Progenitor cell of endocrine pancreas (in vitro differentiated cells): ENCODE measurements at regions not wholly inside any gene's neighbourhood (a gene's known extent, or its start where the extent isn't known, plus 50 kb on each side); places are given as distances from the start of the nearest gene placed in this dataset.
A peak's percentile ranks its signal among the peaks of the same experiment; 100 is the strongest.

Source experiments
- DNase-seq: peaks from one replicate; pipeline ENCODE4 v3.0.0; 2021; ENCODE audit warnings: low spot score; ENCODE audit not compliant: unreplicated experiment
- H3K27ac Mint-ChIP-seq: 2 replicates; pipeline ENCODE4 v1.8.0; 2021; ENCODE audit warnings: mild to moderate bottlenecking, moderate library complexity, mixed read lengths
- H3K27me3 Mint-ChIP-seq: 2 replicates; pipeline ENCODE4 v1.8.0; 2021; ENCODE audit warnings: mixed read lengths
- H3K36me3 Mint-ChIP-seq: 2 replicates; pipeline ENCODE4 v1.8.0; 2022; ENCODE audit warnings: mixed read lengths; ENCODE audit not compliant: insufficient read depth
- H3K4me1 Mint-ChIP-seq: 2 replicates; pipeline ENCODE4 v1.8.0; 2021; ENCODE audit warnings: low read depth, mixed read lengths
- H3K4me3 Mint-ChIP-seq: 2 replicates; pipeline ENCODE4 v1.8.0; 2021; ENCODE audit warnings: low read depth, mild to moderate bottlenecking, moderate library complexity, mixed read lengths
- H3K9me3 Mint-ChIP-seq: 2 replicates; pipeline ENCODE4 v1.8.0; 2021; ENCODE audit warnings: low read depth, mixed read lengths
- TF ChIP-seq, protein P1 (sequence below): fragments of 200-600 bp; sonication (generic); IDR thresholded peaks from one replicate; pipeline ENCODE4 v1.5.0; 2021; ENCODE audit warnings: antibody characterized with exemption, mild to moderate bottlenecking; ENCODE audit not compliant: unreplicated experiment

DNA sequence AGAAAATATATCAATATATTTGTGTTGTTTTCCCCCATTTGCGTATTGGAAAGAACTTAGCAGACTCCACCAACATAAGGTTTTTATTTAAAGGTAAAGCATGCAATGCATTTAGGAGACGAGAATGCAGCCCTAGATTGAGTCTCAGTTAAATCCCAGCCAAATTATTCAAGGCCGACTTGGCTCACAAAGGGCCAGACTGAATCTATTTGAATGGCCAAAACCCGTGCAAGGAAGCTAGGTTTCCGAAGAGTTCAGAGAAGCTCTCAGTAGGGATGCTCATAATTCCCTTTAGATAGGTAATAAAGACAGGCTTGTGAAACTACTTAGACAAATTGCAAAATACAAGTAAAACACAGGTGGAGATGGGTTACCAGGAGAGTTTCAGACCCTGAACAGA is 520.3 kb downstream of the CDH9 start:
- no peaks in the 10 kb centered on the region for H3K27me3 Mint-ChIP-seq
- DNase-seq = no peak
- no peak overlapping the region for H3K4me3 Mint-ChIP-seq

DNA sequence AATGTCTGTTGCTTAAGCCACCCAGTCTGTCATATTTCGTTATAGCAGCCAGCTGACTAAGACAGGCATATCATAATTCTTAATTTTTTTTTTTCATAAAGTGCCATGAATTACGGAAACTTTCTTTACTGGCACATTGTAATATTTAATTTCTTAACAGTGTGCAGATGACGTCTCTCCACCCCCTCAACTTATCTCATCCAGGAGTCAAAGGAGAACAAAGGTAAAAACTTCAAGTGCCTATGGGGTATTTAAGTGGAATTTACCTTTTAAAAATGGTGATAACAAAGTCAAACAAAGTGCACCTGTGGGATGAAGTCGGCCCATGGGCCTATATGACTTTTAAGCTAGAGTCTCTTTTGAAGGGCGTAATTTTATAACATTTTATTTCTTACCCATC is 539.4 kb downstream of the CDH9 start:
- Mint-ChIP-seq H3K4me1 (peaks cover 32% of the 10 kb centered on the region), H3K27me3 (no peaks in the 10 kb centered on the region), H3K27ac (no peak overlapping the region), H3K9me3 (peaks cover 3% of the 10 kb centered on the region), H3K4me3 (no peak overlapping the region), H3K36me3 (no peaks in the 10 kb centered on the region)
- TF ChIP-seq, protein P1, sequence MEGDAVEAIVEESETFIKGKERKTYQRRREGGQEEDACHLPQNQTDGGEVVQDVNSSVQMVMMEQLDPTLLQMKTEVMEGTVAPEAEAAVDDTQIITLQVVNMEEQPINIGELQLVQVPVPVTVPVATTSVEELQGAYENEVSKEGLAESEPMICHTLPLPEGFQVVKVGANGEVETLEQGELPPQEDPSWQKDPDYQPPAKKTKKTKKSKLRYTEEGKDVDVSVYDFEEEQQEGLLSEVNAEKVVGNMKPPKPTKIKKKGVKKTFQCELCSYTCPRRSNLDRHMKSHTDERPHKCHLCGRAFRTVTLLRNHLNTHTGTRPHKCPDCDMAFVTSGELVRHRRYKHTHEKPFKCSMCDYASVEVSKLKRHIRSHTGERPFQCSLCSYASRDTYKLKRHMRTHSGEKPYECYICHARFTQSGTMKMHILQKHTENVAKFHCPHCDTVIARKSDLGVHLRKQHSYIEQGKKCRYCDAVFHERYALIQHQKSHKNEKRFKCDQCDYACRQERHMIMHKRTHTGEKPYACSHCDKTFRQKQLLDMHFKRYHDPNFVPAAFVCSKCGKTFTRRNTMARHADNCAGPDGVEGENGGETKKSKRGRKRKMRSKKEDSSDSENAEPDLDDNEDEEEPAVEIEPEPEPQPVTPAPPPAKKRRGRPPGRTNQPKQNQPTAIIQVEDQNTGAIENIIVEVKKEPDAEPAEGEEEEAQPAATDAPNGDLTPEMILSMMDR = no peak
- DNase-seq = no peak

More for the DNA sequence above, 520.3 kb downstream of the CDH9 start:
- Mint-ChIP-seq H3K36me3 (no peaks in the 10 kb centered on the region), H3K9me3 (no peaks in the 10 kb centered on the region), H3K27ac (no peak overlapping the region), H3K4me1 (no peaks in the 10 kb centered on the region)
- TF ChIP-seq, protein P1 = no peak

DNA sequence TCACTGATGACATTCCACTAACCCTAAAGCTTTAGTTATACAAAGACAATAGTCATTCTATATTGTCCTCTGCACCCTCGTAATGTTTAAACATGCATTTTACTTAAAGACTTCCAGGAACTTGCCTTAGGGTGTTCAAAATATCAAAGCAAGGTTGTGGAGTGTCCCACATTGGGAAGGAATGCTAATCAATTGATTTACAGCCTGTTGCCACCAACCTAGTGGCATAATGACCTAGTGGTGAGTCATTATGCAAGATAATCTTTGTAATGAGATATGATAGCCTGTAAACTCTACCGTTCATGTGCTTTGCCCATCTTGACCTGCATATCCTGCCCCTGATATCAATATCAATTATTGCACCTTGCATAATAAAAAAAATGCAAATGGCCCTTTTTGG is 542.9 kb downstream of the CDH9 start:
- TF ChIP-seq, protein P1 = no peak
- Mint-ChIP-seq H3K9me3 (peaks cover 12% of the 10 kb centered on the region), H3K36me3 (no peaks in the 10 kb centered on the region), H3K4me3 (no peak overlapping the region), H3K27ac (no peak overlapping the region), H3K27me3 (no peaks in the 10 kb centered on the region), H3K4me1 (peaks cover 23% of the 10 kb centered on the region)
- DNase-seq = no peak

DNA sequence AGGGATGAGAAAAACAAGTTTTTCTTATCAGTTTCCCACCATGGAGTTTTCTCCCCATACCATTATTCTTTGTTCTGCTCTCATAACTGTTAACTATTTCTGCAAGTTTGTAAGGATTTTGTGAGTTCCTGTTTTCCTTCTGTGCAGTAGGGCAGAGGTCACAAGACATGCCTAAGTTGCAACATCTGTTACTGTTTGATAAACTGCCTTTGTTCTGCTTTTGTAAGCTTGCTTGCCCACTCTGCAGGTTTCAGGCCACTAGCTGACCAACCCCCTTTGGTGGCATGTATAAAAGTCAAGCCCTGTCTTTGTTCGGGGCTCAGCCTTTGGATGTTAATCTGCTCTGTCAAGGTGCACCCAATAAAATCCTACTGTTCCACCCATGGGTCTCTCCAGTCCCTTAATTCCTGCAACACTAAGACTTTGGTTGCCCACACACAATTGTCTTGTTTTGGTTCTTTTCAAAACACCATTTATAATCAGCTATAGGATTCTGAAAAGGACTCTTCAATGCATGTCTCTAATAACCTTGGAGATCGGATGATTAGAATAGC is 545.4 kb downstream of the CDH9 start:
- Mint-ChIP-seq H3K27me3 (no peaks in the 10 kb centered on the region), H3K36me3 (no peaks in the 10 kb centered on the region), H3K4me3 (no peak overlapping the region), H3K27ac (no peak overlapping the region), H3K4me1 (peaks cover 9% of the 10 kb centered on the region), H3K9me3 (peaks cover 15% of the 10 kb centered on the region)
- DNase-seq = no peak
- TF ChIP-seq, protein P1 = no peak

DNA sequence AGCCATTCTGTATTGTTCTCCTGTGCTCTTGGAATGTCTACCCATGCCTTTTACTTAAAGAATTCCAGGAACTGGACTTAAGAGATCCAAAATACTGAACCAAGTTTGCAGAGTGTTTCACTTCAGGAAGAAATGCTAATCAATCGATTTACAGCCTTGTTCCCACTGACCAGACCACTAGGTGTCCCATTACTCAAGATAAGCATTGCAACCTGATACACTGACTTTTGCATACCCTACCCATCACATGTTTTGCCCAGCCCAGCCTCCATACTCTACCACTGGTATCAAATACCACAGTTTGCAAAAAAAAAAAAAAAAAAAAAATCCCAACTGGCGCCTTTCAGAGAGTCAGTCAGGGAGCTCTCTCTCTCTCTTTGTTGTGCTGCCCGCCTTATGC is 550.8 kb downstream of the CDH9 start:
- peaks cover 5% of the 10 kb centered on the region for H3K9me3 Mint-ChIP-seq
- TF ChIP-seq, protein P1 = no peak
- no peak for DNase-seq
- peaks cover 7% of the 10 kb centered on the region for H3K4me1 Mint-ChIP-seq
- no peaks in the 10 kb centered on the region for H3K27me3 Mint-ChIP-seq
- H3K4me3 Mint-ChIP-seq = no peak overlapping the region
- H3K27ac Mint-ChIP-seq = peak overlapping the region; percentile 73
- H3K36me3 Mint-ChIP-seq = no peaks in the 10 kb centered on the region
